Neural progenitor cell (in vitro differentiated cells): ENCODE measurements at regions not wholly inside any gene's neighbourhood (a gene's known extent, or its start where the extent isn't known, plus 50 kb on each side); places are given as distances from the start of the nearest gene placed in this dataset.

Experiments used
- EZH2 ChIP-seq: fragments of 200-600 bp; sonication (generic); IDR thresholded peaks from 2 replicates; pipeline ENCODE4 v1.6.1; 2017; ENCODE audit warnings: antibody characterized with exemption, mild to moderate bottlenecking, moderate library complexity
- EZH2phosphoT487 ChIP-seq: fragments of 200-600 bp; sonication (generic); IDR thresholded peaks from 2 replicates; pipeline ENCODE4 v1.6.1; 2017; ENCODE audit warnings: antibody characterized with exemption
- TF ChIP-seq, protein P1 (sequence below): fragments of 200-600 bp; sonication (generic); IDR thresholded peaks from 2 replicates; pipeline ENCODE4 v1.5.1; 2017; ENCODE audit warnings: antibody characterized with exemption, mild to moderate bottlenecking

DNA sequence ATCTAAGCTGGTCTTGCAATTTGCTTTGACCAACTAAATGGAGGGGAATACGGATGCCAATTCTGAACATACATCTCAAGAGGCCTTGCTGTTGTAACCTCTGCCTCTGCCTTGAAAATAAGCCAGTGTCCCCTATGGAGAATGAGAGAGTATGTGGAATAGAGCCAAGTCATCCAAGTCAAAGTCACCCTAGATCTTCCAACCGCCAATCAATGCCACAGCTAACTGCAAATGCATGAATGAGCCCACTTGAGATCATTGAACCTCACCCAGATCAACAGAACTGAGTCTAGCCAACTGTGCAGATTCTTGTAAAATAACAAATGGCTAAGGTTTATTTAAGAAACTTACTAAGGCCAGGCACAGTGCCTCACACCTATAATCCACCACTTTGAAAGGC is 139.8 kb upstream of the TANK start:
- TF ChIP-seq, protein P1, sequence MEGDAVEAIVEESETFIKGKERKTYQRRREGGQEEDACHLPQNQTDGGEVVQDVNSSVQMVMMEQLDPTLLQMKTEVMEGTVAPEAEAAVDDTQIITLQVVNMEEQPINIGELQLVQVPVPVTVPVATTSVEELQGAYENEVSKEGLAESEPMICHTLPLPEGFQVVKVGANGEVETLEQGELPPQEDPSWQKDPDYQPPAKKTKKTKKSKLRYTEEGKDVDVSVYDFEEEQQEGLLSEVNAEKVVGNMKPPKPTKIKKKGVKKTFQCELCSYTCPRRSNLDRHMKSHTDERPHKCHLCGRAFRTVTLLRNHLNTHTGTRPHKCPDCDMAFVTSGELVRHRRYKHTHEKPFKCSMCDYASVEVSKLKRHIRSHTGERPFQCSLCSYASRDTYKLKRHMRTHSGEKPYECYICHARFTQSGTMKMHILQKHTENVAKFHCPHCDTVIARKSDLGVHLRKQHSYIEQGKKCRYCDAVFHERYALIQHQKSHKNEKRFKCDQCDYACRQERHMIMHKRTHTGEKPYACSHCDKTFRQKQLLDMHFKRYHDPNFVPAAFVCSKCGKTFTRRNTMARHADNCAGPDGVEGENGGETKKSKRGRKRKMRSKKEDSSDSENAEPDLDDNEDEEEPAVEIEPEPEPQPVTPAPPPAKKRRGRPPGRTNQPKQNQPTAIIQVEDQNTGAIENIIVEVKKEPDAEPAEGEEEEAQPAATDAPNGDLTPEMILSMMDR: no peak
- TF ChIP-seq EZH2 (no peak), EZH2phosphoT487 (no peak)
